ENCODE measurements at regions not wholly inside any gene's neighbourhood (a gene's known extent, or its start where the extent isn't known, plus 50 kb on each side); places are given as distances from the start of the nearest gene placed in this dataset.
A peak's percentile ranks its signal among the peaks of the same experiment; 100 is the strongest.

- H2AFZ ChIP-seq (ENCODE audit: low read depth, low read length, severe bottlenecking) = no peak overlapping the region
- no peak overlapping the region for H3K4me3 ChIP-seq (ENCODE audit: insufficient read depth, low read length, poor library complexity, severe bottlenecking)
- no peaks in the 10 kb centered on the region for H3K36me3 ChIP-seq (ENCODE audit: low read length)
- no peaks in the 10 kb centered on the region for H3K79me2 ChIP-seq (ENCODE audit: insufficient read depth, low read length)
- H3K9me2 ChIP-seq (replicated peaks; ENCODE audit: insufficient read depth, low read length) = no peaks in the 10 kb centered on the region
- H4K20me1 ChIP-seq (ENCODE audit: low read depth, low read length) = no peaks in the 10 kb centered on the region
- no peaks in the 10 kb centered on the region for H3K27me3 ChIP-seq (ENCODE audit: low read length)
- no peaks in the 10 kb centered on the region for H3F3A ChIP-seq (ENCODE audit: insufficient read depth)
- H3K9ac ChIP-seq (ENCODE audit: low read length) = no peak overlapping the region
- H3K9me3 ChIP-seq (ENCODE audit: insufficient read depth, low read length) = no peaks in the 10 kb centered on the region
- H3K4me2 ChIP-seq (ENCODE audit: low read depth, low read length, poor library complexity, severe bottlenecking) = no peak overlapping the region
- no peak overlapping the region for H3K27ac ChIP-seq (ENCODE audit: low read depth, low read length)
- TF ChIP-seq, protein P1, sequence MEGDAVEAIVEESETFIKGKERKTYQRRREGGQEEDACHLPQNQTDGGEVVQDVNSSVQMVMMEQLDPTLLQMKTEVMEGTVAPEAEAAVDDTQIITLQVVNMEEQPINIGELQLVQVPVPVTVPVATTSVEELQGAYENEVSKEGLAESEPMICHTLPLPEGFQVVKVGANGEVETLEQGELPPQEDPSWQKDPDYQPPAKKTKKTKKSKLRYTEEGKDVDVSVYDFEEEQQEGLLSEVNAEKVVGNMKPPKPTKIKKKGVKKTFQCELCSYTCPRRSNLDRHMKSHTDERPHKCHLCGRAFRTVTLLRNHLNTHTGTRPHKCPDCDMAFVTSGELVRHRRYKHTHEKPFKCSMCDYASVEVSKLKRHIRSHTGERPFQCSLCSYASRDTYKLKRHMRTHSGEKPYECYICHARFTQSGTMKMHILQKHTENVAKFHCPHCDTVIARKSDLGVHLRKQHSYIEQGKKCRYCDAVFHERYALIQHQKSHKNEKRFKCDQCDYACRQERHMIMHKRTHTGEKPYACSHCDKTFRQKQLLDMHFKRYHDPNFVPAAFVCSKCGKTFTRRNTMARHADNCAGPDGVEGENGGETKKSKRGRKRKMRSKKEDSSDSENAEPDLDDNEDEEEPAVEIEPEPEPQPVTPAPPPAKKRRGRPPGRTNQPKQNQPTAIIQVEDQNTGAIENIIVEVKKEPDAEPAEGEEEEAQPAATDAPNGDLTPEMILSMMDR (IDR thresholded peaks at IDR 0.05; ENCODE audit: insufficient read depth, low read length, poor library complexity, severe bottlenecking) = peak; percentile 37
- no peak for TF ChIP-seq EZH2phosphoT487 (conservative IDR thresholded peaks at IDR 0.05; ENCODE audit: low read length)
Measured at GRCh38 chr4:20313237-20314030, 61.7 kb downstream of the SLIT2 start.

- Histone ChIP-seq H3K4me3 (ENCODE audit: insufficient read depth, low read length, poor library complexity, severe bottlenecking) (no peak overlapping the region), H3K9ac (ENCODE audit: low read length) (no peak overlapping the region), H3K27me3 (ENCODE audit: low read length) (no peaks in the 10 kb centered on the region), H3K27ac (ENCODE audit: low read depth, low read length) (no peak overlapping the region), H3K79me2 (ENCODE audit: insufficient read depth, low read length) (no peaks in the 10 kb centered on the region), H2AFZ (ENCODE audit: low read depth, low read length, severe bottlenecking) (no peak overlapping the region), H3F3A (ENCODE audit: insufficient read depth) (no peaks in the 10 kb centered on the region), H3K36me3 (ENCODE audit: low read length) (no peaks in the 10 kb centered on the region), H4K20me1 (ENCODE audit: low read depth, low read length) (no peaks in the 10 kb centered on the region), H3K9me2 (replicated peaks; ENCODE audit: insufficient read depth, low read length) (no peaks in the 10 kb centered on the region), H3K4me2 (ENCODE audit: low read depth, low read length, poor library complexity, severe bottlenecking) (no peak overlapping the region), H3K9me3 (ENCODE audit: insufficient read depth, low read length) (no peaks in the 10 kb centered on the region)
- TF ChIP-seq, protein P1 (IDR thresholded peaks at IDR 0.05; ENCODE audit: insufficient read depth, low read length, poor library complexity, severe bottlenecking) = no peak
- TF ChIP-seq EZH2phosphoT487 (conservative IDR thresholded peaks at IDR 0.05; ENCODE audit: low read length) = no peak
Measured at GRCh38 chr4:20317424-20317985, 65.8 kb downstream of the SLIT2 start.

DNA sequence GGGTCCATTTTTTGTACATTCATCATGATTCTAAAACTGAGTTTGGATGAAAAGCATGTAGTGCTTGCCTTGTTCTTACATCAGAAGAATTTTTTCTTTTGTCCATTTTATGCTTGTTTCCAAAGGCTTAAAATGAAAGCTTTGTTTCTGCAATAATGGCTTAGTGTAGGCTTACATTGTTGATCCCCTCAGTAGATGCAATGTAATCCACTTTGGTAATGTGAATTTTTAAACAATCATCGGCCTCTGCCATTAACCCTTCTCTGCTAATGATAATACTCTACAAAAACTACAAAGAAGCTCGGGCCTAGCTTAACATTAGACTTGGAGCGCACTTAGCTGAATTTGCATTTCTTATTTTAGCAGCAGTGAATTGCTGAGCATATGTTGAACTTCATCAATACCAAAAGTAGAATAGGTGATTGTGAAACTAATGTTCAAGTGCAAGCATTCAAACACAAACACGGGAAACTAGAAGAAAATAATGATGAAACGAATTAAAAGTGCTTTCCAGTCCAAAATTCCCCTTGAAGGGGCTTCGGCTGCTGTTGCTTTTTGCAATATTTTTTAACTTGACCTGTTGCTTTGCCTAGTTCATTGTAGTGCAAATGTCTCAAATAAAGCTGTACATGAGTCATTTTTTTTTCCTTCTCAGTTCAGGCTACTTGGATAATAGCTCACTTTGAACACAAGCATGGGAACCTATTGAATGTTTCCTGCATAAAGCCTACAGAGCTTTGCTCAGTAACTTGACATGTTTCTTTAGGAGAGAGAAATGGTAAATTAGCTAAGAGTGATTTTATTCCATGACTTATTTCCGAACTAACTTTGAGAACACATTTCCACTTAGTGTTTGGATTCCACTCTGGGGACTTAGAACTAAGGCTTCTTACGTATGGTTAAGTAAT lies 66.5 kb downstream of the SLIT2 start:
- no peaks in the 10 kb centered on the region for H3K9me3 ChIP-seq (ENCODE audit: insufficient read depth, low read length)
- H3K9me2 ChIP-seq (replicated peaks; ENCODE audit: insufficient read depth, low read length) = no peaks in the 10 kb centered on the region
- H3K27me3 ChIP-seq (ENCODE audit: low read length) = no peaks in the 10 kb centered on the region
- no peak overlapping the region for H3K4me3 ChIP-seq (ENCODE audit: insufficient read depth, low read length, poor library complexity, severe bottlenecking)
- H3K9ac ChIP-seq (ENCODE audit: low read length) = no peak overlapping the region
- no peaks in the 10 kb centered on the region for H3K36me3 ChIP-seq (ENCODE audit: low read length)
- no peak overlapping the region for H2AFZ ChIP-seq (ENCODE audit: low read depth, low read length, severe bottlenecking)
- no peaks in the 10 kb centered on the region for H4K20me1 ChIP-seq (ENCODE audit: low read depth, low read length)
- no peak overlapping the region for H3K4me2 ChIP-seq (ENCODE audit: low read depth, low read length, poor library complexity, severe bottlenecking)
- no peak for TF ChIP-seq EZH2phosphoT487 (conservative IDR thresholded peaks at IDR 0.05; ENCODE audit: low read length)
- TF ChIP-seq, protein P1 (IDR thresholded peaks at IDR 0.05; ENCODE audit: insufficient read depth, low read length, poor library complexity, severe bottlenecking) = no peak
- H3K27ac ChIP-seq (ENCODE audit: low read depth, low read length) = no peak overlapping the region
- no peaks in the 10 kb centered on the region for H3K79me2 ChIP-seq (ENCODE audit: insufficient read depth, low read length)
- H3F3A ChIP-seq (ENCODE audit: insufficient read depth) = no peaks in the 10 kb centered on the region
